Hepatocyte (in vitro differentiated cells): ENCODE measurements at regions not wholly inside any gene's neighbourhood (a gene's known extent, or its start where the extent isn't known, plus 50 kb on each side); places are given as distances from the start of the nearest gene placed in this dataset.

Source experiments
- CTCF ChIP-seq: fragments of 200-600 bp; sonication (generic); IDR thresholded peaks from 2 replicates; pipeline ENCODE4 v1.5.1; 2016; ENCODE audit warnings: antibody characterized with exemption, mild to moderate bottlenecking; ENCODE audit not compliant: poor library complexity
- EZH2 ChIP-seq: fragments of 200-600 bp; sonication (generic); IDR thresholded peaks from 2 replicates; pipeline ENCODE4 v1.6.1; 2016; ENCODE audit warnings: antibody characterized with exemption, mild to moderate bottlenecking, borderline replicate concordance
- EZH2phosphoT487 ChIP-seq: fragments of 200-600 bp; sonication (generic); IDR thresholded peaks from one replicate; pipeline ENCODE4 v1.6.1; 2018; ENCODE audit warnings: antibody characterized with exemption, mild to moderate bottlenecking, low read depth, moderate library complexity; ENCODE audit not compliant: unreplicated experiment, severe bottlenecking

GRCh38 chr16:9578459-9578858, 487.0 kb downstream of the HAPSTR1 start:
- TF ChIP-seq CTCF (no peak), EZH2 (no peak), EZH2phosphoT487 (no peak)
